HG03045 (cell line): ENCODE measurements at regions not wholly inside any gene's neighbourhood (a gene's known extent, or its start where the extent isn't known, plus 50 kb on each side); places are given as distances from the start of the nearest gene placed in this dataset.
"Not testable (repeated sequence)": the region's sequence is repeated elsewhere in the genome, so short reads cannot be mapped to it uniquely, and the experiment has no call there.

Experiments used
- ATAC-seq: cut with Tn5 transposase; IDR thresholded peaks from one replicate; pipeline ENCODE4 v1.9.1; 2021; ENCODE audit warnings: mild to moderate bottlenecking, moderate library complexity; ENCODE audit not compliant: unreplicated experiment

DNA sequence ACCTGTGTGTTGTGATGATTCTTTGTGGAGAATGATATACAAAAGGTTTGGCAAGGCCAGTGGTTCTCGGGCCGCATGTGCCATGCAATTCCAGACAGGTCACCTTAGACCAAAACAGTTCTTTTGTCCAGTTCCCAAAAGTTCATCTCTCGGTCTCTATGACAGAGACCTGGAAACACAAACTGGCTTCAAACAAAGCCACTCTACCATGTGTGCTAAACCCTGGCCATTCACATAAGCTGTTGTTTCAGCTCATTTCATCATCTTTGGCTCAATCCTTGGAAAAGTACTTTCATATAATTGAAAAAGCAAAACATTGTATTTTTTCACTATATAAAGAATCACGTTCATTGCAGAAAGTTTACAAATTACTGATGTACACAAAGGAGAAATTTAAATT is 210.5 kb upstream of the SEMA6A start:
- no peak for ATAC-seq

DNA sequence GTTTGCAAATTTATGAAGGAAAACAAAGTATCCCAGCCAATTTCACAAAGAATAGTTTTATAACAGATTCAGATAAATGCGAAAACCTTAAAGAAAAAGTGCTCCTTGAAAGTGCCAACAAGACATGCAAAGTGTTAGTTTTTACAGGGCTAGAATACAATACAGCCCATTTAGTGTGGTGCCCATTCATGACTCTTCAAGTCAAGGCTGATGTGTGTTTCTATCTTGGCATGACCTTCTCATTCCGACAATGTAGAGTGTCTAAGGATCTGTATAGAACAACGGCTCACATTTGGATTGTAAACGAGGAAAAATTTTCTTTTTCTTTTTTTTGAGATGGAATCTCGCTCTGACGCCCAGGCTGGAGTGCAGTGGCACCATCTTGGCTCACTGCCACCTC is 205.2 kb upstream of the SEMA6A start:
- no peak for ATAC-seq

DNA sequence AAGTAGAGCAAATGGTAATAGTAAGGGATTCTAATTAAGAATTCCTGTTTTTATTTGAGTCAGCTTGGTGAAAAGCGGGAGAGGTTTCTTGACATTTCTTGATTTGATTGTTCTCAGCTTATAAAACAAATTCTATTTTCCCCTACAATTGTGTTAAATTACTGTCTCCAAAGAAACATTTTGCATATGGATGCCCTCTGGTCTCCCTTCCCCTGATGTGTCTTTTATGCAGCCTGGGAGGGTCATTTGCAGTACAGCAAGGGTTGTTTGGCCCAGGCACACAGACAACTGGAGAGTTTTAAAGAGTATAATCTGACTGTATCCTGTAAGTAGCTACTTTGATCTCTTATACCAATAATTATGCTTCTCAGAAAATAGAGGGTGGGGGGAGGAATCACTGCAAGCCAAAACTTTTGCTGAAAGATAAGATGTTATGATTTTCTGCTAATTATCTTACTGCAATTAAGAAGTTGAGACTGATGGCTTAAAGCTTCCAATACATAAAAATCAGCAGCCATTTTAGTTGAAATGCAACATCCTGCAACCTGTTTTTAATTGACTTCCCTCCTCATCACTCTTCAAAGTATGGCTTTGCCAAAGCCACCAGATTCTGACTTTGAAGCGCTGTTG is 204.1 kb upstream of the SEMA6A start:
- no peak for ATAC-seq

DNA sequence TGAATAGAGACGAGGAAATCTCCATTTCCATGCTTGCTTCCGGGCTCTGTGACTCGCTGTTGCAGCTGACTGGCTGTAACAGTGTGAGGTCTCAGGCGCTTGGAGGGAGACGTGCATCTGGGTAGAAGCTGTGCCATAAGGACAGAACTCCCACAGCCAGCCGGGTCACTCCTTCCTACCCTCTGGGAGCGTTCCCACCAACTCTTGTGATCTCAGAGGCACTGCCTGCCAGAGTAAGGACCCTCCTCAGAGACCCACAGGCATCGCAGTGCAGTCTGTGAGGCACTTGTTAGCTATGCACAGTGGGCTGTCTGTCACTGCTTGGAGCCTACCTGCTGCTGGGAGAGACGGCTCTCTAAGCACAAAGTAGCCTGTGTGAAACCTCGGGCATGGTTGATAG is 203.4 kb upstream of the SEMA6A start:
- peak; percentile 67 for ATAC-seq

DNA sequence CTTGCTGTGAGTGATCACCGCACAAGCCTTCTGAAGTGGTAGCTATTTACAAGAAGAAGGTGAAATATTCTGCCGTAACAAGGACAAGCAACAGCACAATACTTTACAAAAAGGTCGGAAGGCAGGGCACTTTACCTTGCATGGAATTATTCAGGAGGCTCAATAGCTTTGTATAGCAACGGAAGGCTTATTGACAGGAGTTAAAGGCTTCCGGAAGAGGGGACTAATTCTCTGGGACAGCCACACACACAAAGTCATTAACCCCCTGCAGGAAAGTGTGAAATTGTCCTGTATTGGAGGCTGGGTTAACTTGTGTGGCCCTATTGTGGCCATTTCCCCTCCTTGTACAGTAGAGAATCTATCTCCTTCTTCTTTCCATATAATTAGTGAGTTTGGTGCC is 199.3 kb upstream of the SEMA6A start:
- no peak for ATAC-seq

DNA sequence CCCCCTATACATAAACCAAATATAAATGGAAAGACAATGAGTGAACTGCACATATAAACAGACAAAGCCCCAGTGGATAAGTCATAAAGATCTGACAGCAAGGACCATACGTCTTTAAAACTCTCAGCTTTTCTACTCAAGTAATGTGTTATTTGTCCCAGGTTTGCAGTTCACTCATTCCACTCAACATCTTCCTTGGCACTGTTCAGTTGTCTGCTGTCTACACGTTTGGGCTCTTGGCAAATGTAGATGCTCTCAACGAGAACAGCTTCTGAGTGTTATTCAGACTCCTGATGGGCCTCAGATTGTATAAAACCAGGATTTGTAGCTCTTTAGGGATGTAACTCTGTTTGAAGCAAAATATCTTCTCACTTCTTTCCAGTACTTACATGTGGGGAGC is 198.2 kb upstream of the SEMA6A start:
- no peak for ATAC-seq

DNA sequence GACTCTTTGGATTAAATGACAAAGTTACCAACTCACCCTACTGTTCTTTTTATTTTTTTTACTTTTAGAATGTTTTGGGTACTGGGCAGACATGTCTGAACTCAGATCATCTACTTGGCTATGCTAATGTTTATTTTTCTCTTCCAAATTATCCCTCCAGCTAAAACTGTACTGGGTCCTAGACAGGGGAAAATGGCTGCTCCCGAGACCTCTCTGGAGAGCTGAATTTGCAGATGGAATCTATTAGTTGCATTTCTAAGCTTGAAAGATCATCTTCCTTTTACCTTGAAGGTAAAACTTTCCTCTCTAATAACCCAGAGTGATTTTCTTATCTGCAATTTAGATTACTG is 197.5 kb upstream of the SEMA6A start:
- ATAC-seq: no peak

DNA sequence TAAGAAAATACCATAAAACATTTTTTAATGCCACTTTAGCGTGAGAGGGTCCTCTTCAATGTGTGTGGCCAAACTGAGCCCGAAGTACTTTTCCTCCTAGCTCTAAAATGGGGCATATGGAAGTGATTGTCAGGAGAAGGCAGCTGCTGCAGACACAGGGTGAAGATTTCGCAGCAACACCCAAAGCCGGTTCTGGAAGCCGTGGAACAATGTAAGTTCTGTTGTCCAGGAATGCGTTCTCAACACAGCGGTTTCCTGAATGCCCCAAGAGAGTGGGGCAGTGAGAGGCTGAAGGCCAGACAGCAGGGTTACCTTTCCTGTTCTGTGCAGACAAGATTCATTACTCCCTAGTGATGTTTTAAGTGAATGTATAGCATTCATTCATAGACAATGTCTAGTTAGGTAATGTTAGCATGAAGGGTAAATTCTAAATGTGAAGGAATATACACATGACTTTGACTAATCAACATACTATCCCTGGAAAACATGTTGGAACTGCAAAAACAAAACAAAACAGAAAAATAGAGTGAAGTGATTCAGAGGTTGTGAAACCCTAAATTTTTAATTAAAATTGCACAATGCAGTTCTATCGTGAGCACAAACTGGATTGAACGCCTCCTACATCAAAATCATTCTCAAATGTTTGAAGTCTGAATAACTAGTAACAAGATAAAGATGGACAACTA is 197.0 kb upstream of the SEMA6A start:
- ATAC-seq: no peak

DNA sequence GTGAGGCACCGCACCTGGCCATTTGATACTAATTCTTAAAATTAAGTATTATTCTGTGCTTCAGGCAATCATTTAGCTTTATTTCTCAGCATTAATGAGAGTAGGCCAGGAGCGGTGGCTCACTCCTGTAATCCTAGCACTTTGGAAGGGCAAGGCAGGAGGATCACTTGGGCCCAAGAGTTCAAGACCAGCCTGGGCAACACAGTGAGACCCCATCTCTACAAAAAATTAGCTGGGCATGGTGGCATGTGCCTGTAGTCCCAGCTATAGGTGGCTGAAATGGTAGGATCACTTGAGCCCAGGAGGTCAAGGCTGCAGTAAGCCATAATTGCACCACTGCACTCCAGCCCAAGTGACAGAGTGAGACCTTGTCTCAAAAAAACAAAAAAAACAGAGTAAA is 195.3 kb upstream of the SEMA6A start:
- not testable (repeated sequence) for ATAC-seq

DNA sequence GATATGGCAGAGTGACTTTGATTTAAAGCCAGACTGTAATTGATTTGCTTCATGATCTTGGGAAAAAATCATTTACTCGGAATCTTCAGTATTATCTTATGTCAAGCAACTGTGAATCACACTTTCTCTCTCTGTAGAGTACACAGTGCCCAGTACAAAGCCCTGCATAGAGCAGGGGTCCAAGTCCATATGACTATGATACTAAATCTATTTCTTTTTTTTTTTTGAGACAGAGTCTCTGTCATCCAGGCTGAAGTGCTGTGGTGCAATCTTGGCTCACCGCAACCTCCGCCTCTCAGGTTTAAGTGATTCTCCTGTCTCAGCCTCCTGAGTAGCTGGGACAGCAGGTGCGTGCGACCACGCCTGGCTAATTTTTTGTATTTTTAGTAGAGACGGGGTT is 194.8 kb upstream of the SEMA6A start:
- no peak for ATAC-seq

DNA sequence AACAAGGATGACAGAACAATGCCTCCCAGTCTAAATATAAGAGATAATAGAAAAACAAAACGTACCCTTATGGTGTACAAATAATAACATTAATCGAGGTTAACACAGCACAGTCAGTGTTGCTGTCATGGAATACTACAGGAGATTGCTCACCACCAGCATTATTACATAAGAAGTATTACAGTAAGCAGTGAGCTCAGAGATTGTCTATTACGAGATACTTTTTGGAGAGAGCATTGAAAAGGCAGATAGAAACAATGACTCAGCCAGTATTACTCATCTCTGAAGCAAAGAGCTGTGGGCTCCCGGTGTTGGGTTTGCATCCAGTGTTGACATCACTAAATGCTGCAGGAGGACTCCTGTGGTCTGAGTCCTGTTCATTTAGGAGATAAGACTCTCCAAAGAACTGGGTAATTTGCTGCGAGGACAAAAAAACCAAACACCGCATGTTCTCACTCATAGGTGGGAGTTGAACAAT is 191.9 kb upstream of the SEMA6A start:
- peak; percentile 39 for ATAC-seq

DNA sequence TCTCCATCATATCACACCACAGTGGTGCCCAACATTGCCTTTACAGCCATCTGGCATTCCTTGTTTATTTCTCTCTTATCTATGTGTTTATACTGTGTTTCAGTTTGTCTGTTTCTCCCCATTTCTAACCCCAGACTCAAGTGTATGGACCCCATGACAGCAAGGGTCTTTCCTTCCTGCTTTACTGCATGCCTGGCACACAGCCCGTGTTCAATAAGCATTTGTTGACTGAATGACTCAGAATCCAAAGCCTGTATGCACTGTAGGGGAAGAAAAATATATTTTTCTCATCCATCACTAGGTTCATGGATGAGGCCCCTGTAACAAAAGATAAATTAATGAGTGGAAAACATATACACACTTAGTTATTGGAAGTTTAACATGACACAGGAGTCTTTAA is 190.8 kb upstream of the SEMA6A start:
- ATAC-seq: no peak

DNA sequence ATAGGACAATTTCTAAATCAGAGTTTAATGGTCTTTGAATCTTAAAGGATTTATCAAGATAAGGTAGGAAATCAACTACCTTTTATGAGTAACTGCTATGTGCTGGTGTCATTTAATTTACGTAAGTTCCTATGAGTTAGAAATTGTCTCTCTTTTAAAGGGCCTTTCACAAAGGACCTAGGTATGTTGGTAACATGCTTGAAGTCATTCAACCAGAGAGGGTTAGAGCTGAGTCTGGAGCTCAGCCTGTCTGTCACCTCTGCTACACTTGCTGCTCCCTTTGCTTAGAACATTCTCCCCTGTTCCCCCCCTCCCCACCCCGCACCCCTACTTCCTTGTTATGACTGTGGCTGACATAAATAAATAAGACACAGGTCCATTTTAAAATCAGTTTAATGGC is 190.3 kb upstream of the SEMA6A start:
- no peak for ATAC-seq

DNA sequence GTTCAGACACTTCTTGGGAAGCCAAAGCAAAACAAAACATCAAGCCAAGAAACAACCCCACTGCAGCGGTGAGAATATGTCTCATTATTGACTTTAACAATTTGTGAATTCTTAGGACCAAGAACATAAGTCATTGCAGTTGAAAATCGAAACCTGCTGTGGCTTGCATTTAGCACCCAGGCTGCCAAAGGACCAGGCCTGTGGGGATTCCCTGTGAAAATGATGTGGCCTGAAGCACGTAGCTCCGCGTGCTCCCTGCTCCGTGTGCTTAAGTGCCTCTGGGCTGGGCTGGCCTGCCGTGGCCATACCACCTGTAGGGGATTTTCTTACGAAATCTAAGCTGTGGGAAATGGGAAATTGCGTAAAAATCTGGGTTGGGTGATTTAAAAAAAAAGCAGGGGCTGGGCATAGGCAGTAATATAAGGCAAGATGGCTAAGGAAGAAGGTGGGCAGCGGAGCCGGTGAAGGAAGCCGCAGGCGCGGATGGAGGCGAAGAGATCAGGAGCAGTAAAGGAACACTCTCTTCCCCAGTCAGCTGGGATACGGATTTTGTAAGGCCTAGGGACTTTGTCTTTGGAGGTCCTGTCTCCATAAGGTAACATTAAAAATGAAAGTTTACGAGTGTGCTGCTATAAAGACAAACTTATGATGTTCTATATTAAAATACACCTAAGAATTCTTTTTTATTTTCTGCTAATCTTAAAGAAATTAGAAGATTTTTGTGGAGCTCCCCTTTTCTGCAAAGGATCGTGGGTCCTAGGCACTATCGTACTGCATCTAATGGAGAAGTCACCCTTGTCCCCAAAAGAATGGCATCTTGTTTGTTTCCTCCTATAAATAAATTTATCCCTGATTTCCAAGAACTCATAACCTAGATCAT is 189.6 kb upstream of the SEMA6A start:
- ATAC-seq: peak; percentile 87

DNA sequence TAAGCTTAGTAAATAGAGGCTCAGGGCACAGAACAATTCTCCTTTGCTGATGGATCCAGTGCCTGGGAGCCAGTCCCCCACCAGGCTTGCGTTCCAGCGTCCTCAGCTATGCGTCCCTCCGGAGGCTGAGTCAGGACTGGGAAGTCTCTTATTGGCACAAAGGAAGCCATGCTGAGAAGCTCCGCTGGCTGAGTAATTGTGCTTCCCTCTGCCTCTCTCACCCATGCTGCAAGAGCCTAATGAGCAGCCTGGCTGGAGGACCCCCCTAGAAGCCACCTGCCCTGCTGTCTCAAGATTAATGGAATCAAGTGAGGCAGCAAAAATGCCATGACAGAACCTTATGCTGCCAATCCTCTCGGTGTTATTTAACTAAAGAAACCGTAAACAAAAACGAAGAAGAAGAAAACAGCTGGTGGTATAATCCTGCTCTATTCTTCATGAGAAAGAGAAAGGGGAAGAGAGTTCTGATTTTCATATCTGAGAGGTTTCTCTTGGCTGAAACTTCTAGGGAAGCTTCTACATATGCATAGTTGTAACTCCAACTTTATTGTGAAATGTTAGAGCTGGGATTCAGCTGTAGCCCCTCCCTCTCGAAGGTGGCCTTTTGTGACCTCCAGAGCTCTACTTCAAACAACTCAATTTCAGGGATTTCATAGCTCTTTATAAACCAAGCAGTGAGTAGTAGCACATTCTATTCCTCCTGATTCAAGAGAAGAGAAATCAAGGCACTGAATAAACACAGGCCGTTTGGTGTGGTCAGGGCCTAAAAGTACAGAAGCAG is 185.4 kb upstream of the SEMA6A start:
- ATAC-seq: no peak

DNA sequence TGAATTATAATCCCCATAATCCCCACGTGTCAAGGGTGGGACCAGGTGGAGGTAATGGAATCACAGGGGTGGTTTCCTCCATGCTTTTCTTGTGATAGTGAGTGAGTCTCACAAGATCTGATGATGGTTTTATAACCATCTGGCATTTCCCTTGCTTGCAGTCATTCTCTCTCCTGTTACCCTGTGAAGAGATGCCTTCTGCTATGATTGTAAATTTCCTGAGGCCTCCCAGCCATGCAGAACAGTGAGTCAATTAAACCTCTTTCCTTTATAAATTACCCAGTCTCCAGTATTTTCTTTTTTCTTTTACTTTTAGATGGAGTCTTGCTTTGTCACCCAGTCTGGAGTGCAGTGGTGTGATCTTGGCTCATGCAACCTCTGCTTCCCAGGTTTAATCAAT is 182.7 kb upstream of the SEMA6A start:
- no peak for ATAC-seq

DNA sequence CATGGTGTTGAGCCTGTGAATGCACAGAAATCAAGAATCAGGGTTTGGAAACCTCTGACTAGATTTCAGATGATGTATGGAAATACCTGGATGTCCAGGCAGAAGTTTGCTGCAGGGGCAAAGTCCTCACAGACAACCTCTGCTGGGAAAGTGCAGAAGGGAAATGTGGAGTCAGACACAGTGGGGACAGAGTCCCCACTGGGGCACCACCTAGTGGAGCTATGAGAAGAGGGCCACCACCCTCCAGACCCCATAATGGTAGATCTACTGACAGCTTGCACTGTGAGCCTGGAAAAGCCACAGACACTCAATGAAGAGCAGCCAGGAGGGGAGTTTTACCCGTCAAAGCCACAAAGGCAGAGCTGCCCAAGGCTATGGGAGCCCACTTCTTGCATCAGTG is 181.9 kb upstream of the SEMA6A start:
- ATAC-seq: no peak

DNA sequence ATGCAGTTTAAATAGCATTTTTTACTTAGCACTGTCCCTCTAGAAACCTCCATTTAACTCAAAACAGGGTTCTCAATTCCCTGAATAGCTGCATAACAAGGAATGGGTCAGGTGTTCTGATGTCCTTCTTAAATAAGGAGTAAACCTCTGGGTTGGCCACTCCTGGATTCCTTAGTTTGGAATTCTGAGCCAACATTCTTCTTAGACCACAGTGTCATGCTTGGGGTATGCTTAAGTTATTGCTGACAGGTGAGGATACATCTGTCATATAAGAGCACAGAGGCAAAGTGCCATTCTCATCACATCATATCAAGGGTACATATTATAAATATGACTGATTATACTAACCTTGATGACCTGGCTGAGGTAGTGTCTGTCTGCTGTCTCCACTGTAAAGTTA is 179.9 kb upstream of the SEMA6A start:
- ATAC-seq: no peak

DNA sequence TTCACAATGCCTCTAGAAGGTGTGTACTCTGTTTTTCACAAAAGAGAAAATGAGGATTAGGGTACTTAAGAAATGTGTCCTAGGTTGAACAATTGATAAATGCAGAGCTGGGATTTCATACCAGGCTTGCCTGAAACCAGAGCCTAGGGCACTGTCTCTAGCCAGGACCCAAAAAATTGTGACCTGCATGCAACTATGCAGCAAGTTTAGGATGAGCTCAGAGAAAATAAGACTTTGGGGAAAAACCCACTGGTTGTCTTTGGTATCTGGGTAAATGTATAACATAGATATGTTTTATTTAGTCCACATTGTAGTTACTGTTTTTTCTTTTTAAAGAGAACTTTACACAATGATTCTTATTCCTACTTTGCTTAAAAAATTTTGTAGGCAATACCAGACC is 177.1 kb upstream of the SEMA6A start:
- ATAC-seq: no peak

DNA sequence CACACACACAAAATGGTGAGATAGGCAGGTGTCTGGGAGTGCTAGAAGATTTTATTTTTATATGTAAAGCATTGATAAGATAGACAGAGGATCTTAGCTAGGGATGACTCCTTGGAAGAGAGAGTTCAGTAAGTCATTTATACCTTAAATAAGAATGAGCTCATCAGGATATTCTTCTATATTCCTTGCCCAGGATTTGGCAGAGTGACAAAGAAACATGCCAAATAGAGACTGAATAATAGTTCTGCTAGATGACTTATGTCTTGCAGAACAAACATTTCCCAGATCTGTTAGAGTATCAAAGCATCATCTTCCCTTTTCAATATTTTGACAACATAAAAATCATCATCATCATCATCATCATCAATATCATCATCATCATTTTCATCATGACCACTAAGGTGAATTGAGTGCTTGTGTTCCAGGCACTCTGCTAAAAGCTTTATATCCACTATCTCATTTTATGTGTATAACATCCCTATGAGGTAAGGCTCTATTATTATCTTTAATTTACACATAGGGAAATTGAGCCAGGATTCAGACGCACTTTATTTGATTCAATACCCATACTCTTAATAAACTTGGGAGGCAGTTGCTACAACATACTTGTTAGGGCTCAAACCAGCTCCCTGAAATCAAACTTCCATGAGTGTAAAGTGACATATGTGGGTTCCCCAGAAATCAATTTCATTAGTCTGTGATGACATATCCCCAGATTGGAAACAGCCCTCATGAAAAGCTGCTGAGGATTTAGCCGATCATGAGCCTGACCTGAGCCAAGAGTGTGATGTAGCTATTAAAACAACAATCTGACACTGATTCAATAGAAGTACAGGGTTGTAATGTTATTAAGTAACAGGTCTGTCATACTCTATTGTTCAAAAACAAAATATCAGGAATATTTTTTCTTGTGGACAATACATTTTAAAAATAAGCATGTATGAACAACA is 176.3 kb upstream of the SEMA6A start:
- no peak for ATAC-seq
